Peyer's patch (tissue), 4 donors: ENCODE measurements at regions not wholly inside any gene's neighbourhood (a gene's known extent, or its start where the extent isn't known, plus 50 kb on each side); places are given as distances from the start of the nearest gene placed in this dataset.
"Not testable (repeated sequence)": the region's sequence is repeated elsewhere in the genome, so short reads cannot be mapped to it uniquely, and the experiment has no call there.

Source experiments
- CTCF ChIP-seq, 6 experiments: fragments of 450-650 bp in 4 of 6; fragments of 200-600 bp in 2 of 6; sonication (generic) in 1 of 6; IDR thresholded peaks; one replicate each; pipeline ENCODE4 v1.5.1; 2017 to 2019; ENCODE audit warnings: antibody characterized with exemption in 6 of 6, mild to moderate bottlenecking in 3 of 6, moderate library complexity in 1 of 6
- POLR2A ChIP-seq, 2 donors: fragments of 450-650 bp; IDR thresholded peaks; one replicate each; pipeline ENCODE4 v1.5.1; 2017; ENCODE audit warnings: antibody characterized with exemption in 2 of 2, mild to moderate bottlenecking in 2 of 2, moderate library complexity in 2 of 2

GRCh38 chr1:5672355-5672754, 319.9 kb downstream of the NPHP4 start:
- TF ChIP-seq CTCF, POLR2A (IDR thresholded peaks at IDR 0.05): not testable (repeated sequence)
